ENCODE measurements at regions not wholly inside any gene's neighbourhood (a gene's known extent, or its start where the extent isn't known, plus 50 kb on each side); places are given as distances from the start of the nearest gene placed in this dataset.

GRCh38 chr17:70891306-70891705 is 722.0 kb downstream of the KCNJ2 start:
- DNase-seq (ENCODE audit: low read depth), result no peak
- H3K4me3 ChIP-seq (ENCODE audit: low read depth, low read length), result no peak overlapping the region
- no peak for TF ChIP-seq CTCF (IDR thresholded peaks at IDR 0.05; ENCODE audit: control insufficient read depth, extremely low read depth, insufficient read depth)

- no peak for DNase-seq (ENCODE audit: low read depth)
- no peak for TF ChIP-seq CTCF (IDR thresholded peaks at IDR 0.05; ENCODE audit: control insufficient read depth, extremely low read depth, insufficient read depth)
- H3K4me3 ChIP-seq (ENCODE audit: low read depth, low read length), result no peak overlapping the region
Measured at GRCh38 chr17:70892527-70892926, 723.2 kb downstream of the KCNJ2 start.

- H3K4me3 ChIP-seq (ENCODE audit: low read depth, low read length), result no peak overlapping the region
- DNase-seq (ENCODE audit: low read depth), result no peak
- TF ChIP-seq CTCF (IDR thresholded peaks at IDR 0.05; ENCODE audit: control insufficient read depth, extremely low read depth, insufficient read depth), result 0 out of 2 replicates have a peak, but pooled peaks have one; percentile 10
Measured at GRCh38 chr17:70896843-70897242, 727.5 kb downstream of the KCNJ2 start.

- TF ChIP-seq CTCF (IDR thresholded peaks at IDR 0.05; ENCODE audit: control insufficient read depth, extremely low read depth, insufficient read depth), result no peak
- no peak for DNase-seq (ENCODE audit: low read depth)
- no peak overlapping the region for H3K4me3 ChIP-seq (ENCODE audit: low read depth, low read length)
Measured at GRCh38 chr17:70897446-70897845, 728.1 kb downstream of the KCNJ2 start.

- TF ChIP-seq CTCF (IDR thresholded peaks at IDR 0.05; ENCODE audit: control insufficient read depth, extremely low read depth, insufficient read depth), result no peak
- no peak overlapping the region for H3K4me3 ChIP-seq (ENCODE audit: low read depth, low read length)
- DNase-seq (ENCODE audit: low read depth), result no peak
Measured at GRCh38 chr17:70901870-70902269, 732.5 kb downstream of the KCNJ2 start.

GRCh38 chr17:70905796-70906195 is 736.5 kb downstream of the KCNJ2 start:
- DNase-seq (ENCODE audit: low read depth), result no peak
- TF ChIP-seq CTCF (IDR thresholded peaks at IDR 0.05; ENCODE audit: control insufficient read depth, extremely low read depth, insufficient read depth), result no peak
- no peak overlapping the region for H3K4me3 ChIP-seq (ENCODE audit: low read depth, low read length)

GRCh38 chr17:70906808-70907207 is 737.5 kb downstream of the KCNJ2 start:
- DNase-seq (ENCODE audit: low read depth), result no peak
- no peak for TF ChIP-seq CTCF (IDR thresholded peaks at IDR 0.05; ENCODE audit: control insufficient read depth, extremely low read depth, insufficient read depth)
- H3K4me3 ChIP-seq (ENCODE audit: low read depth, low read length), result no peak overlapping the region

Measured in LNCaP clone FGC (cell line).